B cell (primary cell): ENCODE measurements at regions not wholly inside any gene's neighbourhood (a gene's known extent, or its start where the extent isn't known, plus 50 kb on each side); places are given as distances from the start of the nearest gene placed in this dataset.

Experiments used
- ATAC-seq: fragments of 200-7000 bp; cut with Tn5 transposase; one replicate; pipeline ENCODE4 v1.10.0; 2021; ENCODE audit warnings: low read depth, mild to moderate bottlenecking, moderate number of reproducible peaks, moderate library complexity
- CTCF ChIA-PET: fragments of 350-600 bp; sonication (Branson Sonifier 250); formaldehyde crosslinking; loops from one replicate; lab custom pipeline; 2021; ENCODE audit warnings: antibody characterized with exemption, inconsistent platforms; lab: Charles Lee
- POLR2A ChIA-PET: fragments of 350-600 bp; sonication (Branson Sonifier 250); formaldehyde crosslinking; loops from one replicate; lab custom pipeline; 2021; ENCODE audit warnings: antibody characterized with exemption; lab: Charles Lee
- DNase-seq: peaks from one replicate; pipeline ENCODE4 v3.0.0; 2013
- H2AFZ ChIP-seq: 2 replicates; pipeline ENCODE4 v1.6.1; 2012; ENCODE audit warnings: mild to moderate bottlenecking, low read depth, low read length; ENCODE audit not compliant: insufficient read depth, poor library complexity, severe bottlenecking
- H3K27ac ChIP-seq, 2 donors: 1 replicate in 1 of 2; 2 replicates in 1 of 2; pipeline ENCODE4 v1.5.1; 2012 to 2013; ENCODE audit warnings: low read length in 2 of 2, mild to moderate bottlenecking in 2 of 2, moderate library complexity in 1 of 2
- H3K27me3 ChIP-seq, 4 experiments: fragments of 200-600 bp in 1 of 4; sonication (generic) in 1 of 4; replicated peaks in 1 of 4; 1 replicate in 2 of 4; 2 replicates in 2 of 4; pipeline versions ENCODE4 v1.6.1 to v1.7.0; 2013 to 2016; ENCODE audit warnings: low read length in 3 of 4, mild to moderate bottlenecking in 2 of 4, mixed read lengths in 1 of 4, moderate library complexity in 1 of 4; ENCODE audit not compliant: insufficient read depth in 4 of 4, control insufficient read depth in 3 of 4; ENCODE audit errors: control extremely low read depth in 1 of 4
- H3K36me3 ChIP-seq, 2 experiments: replicated peaks in 1 of 2; 1 replicate in 1 of 2; 2 replicates in 1 of 2; pipeline versions ENCODE4 v1.6.1 to v1.7.1; 2013; ENCODE audit warnings: low read length in 1 of 2; ENCODE audit not compliant: insufficient read depth in 2 of 2, control insufficient read depth in 1 of 2; ENCODE audit errors: control extremely low read depth in 1 of 2, extremely low read depth in 1 of 2
- H3K4me1 ChIP-seq, 2 donors: fragments of 200-600 bp in 1 of 2; sonication (generic) in 1 of 2; 1 replicate in 1 of 2; 2 replicates in 1 of 2; pipeline versions ENCODE4 v1.5.1 to v1.6.1; 2013 to 2017; ENCODE audit warnings: low read length in 2 of 2; ENCODE audit not compliant: control insufficient read depth in 2 of 2, insufficient read depth in 2 of 2
- H3K4me2 ChIP-seq: replicated peaks from 2 replicates; pipeline ENCODE3; 2012; ENCODE audit warnings: mild to moderate bottlenecking, low read depth, low read length; ENCODE audit not compliant: poor library complexity, severe bottlenecking
- H3K4me3 ChIP-seq, 5 experiments: fragments of 200-600 bp in 1 of 5; sonication (generic) in 1 of 5; 1 replicate in 3 of 5; 2 replicates in 2 of 5; pipeline versions ENCODE4 v1.5.1 to v1.7.0; 2011 to 2016; ENCODE audit warnings: low read length in 4 of 5, mild to moderate bottlenecking in 4 of 5, low read depth in 2 of 5, control low read depth in 1 of 5, moderate library complexity in 1 of 5; ENCODE audit not compliant: insufficient read depth in 1 of 5; ENCODE audit errors: control extremely low read depth in 1 of 5, extremely low read depth in 1 of 5
- H3K79me2 ChIP-seq: fragments of 200-600 bp; sonication (generic); one replicate; pipeline ENCODE4 v1.6.0; 2016; ENCODE audit warnings: low read length; ENCODE audit not compliant: control insufficient read depth, insufficient read depth
- H3K9ac ChIP-seq: fragments of 200-600 bp; sonication (generic); 2 replicates; pipeline ENCODE4 v1.6.1; 2017; ENCODE audit warnings: mild to moderate bottlenecking, low read length, moderate library complexity
- H3K9me3 ChIP-seq, 3 donors: one replicate each; pipeline versions ENCODE4 v1.6.1 to v1.7.1; 2013; ENCODE audit warnings: low read length in 2 of 3; ENCODE audit not compliant: control insufficient read depth in 2 of 3, insufficient read depth in 1 of 3; ENCODE audit errors: control extremely low read depth in 1 of 3
- H4K20me1 ChIP-seq: 2 replicates; pipeline ENCODE4 v1.6.0; 2012; ENCODE audit warnings: mild to moderate bottlenecking, low read length; ENCODE audit not compliant: insufficient read depth, control insufficient read depth, poor library complexity, severe bottlenecking
- H3K27ac Mint-ChIP-seq: one replicate; pipeline ENCODE4 v1.8.0; 2021; ENCODE audit warnings: mixed read lengths
- H3K27me3 Mint-ChIP-seq: one replicate; pipeline ENCODE4 v1.8.0; 2021; ENCODE audit warnings: mixed read lengths
- H3K4me1 Mint-ChIP-seq: one replicate; pipeline ENCODE4 v1.8.0; 2021; ENCODE audit warnings: mixed read lengths
- H3K4me3 Mint-ChIP-seq: one replicate; pipeline ENCODE4 v1.8.0; 2021; ENCODE audit warnings: mixed read lengths
- H3K9me3 Mint-ChIP-seq: one replicate; pipeline ENCODE4 v1.8.0; 2022; ENCODE audit warnings: mixed read lengths; ENCODE audit not compliant: insufficient read depth
- CTCF ChIP-seq: fragments of 200-600 bp; IDR thresholded peaks from one replicate; pipeline ENCODE4 v1.8.0; 2022; ENCODE audit warnings: antibody characterized with exemption, mild to moderate bottlenecking
- EZH2 ChIP-seq: IDR thresholded peaks from 2 replicates; pipeline ENCODE4 v1.6.1; 2012; ENCODE audit warnings: borderline replicate concordance, low read depth, mild to moderate bottlenecking, moderate library complexity, low read length; ENCODE audit not compliant: insufficient read depth, poor library complexity, severe bottlenecking
- WGBS: methylation state at CpG from one replicate; pipeline ENCODE4 v1.1.5; 2013; ENCODE audit warnings: missing lambda C conversion rate; ENCODE audit not compliant: insufficient coverage; 5-methylcytosine and 5-hydroxymethylcytosine counted together
- intact Hi-C: fragments of 100-400 bp; cut with micrococcal nuclease; formaldehyde crosslinking; loops from one replicate; pipeline ENCODE4 v1.10.0; 2022

GRCh38 chr9:7481570-7481969 is 318.0 kb downstream of the DMAC1 start:
- CTCF ChIA-PET: no interaction called here
- ATAC-seq: no peak

DNA sequence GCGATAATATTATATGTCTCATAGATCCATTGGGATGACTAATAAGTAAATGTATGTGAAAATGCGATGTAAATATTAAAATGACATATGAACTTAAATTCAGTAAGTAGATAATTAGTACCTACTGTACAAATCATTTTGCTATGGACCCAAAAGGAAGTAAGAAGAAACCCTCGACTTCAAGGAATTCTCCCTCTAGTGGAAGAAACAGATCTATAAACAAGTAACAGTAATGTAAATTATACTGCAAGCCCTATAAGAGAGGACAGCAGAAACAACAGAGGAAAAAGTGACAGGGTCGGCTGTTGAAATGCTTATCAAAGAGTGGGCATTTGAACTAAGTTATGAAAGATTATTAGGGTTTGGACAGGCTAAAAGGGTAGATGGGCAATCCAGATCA is 320.3 kb downstream of the DMAC1 start:
- Mint-ChIP-seq H3K4me3 (no peak overlapping the region), H3K27ac (no peak overlapping the region), H3K4me1 (no peaks in the 10 kb centered on the region), H3K9me3 (no peaks in the 10 kb centered on the region), H3K27me3 (peaks cover 3% of the 10 kb centered on the region)
- H3K27ac ChIP-seq: no peak overlapping the region
- TF ChIP-seq CTCF: no peak
- TF ChIP-seq EZH2: no peak
- no peaks in the 10 kb centered on the region for H3K9me3 ChIP-seq
- H3K79me2 ChIP-seq: no peaks in the 10 kb centered on the region
- ATAC-seq (no peak), DNase-seq (no peak)
- H3K4me1 ChIP-seq: no peaks in the 10 kb centered on the region
- intact Hi-C loops: no loop called here
- H2AFZ ChIP-seq: no peak overlapping the region
- H3K9ac ChIP-seq: no peak overlapping the region
- H3K27me3 ChIP-seq: no peaks in the 10 kb centered on the region
- POLR2A ChIA-PET: no interaction called here
- no peaks in the 10 kb centered on the region for H3K36me3 ChIP-seq
- H3K4me2 ChIP-seq: no peak overlapping the region
- WGBS: 80% methylated on average over 1 of the region's 4 CpGs
- H4K20me1 ChIP-seq: no peaks in the 10 kb centered on the region
- H3K4me3 ChIP-seq: no peak overlapping the region
- CTCF ChIA-PET: no interaction called here

More at GRCh38 chr9:7481570-7481969, 318.0 kb downstream of the DMAC1 start:
- Mint-ChIP-seq H3K9me3 (no peaks in the 10 kb centered on the region), H3K4me3 (no peak overlapping the region), H3K4me1 (no peaks in the 10 kb centered on the region), H3K27ac (no peak overlapping the region), H3K27me3 (peaks cover 3% of the 10 kb centered on the region)
- no peaks in the 10 kb centered on the region for H3K79me2 ChIP-seq
- DNase-seq: no peak
- H3K4me2 ChIP-seq: no peak overlapping the region
- no peaks in the 10 kb centered on the region for H3K36me3 ChIP-seq
- no peaks in the 10 kb centered on the region for H4K20me1 ChIP-seq
- intact Hi-C loops: no loop called here
- no peak for TF ChIP-seq EZH2
- no peak for TF ChIP-seq CTCF
- no peaks in the 10 kb centered on the region for H3K27me3 ChIP-seq
- no peak overlapping the region for H3K4me3 ChIP-seq
- no peaks in the 10 kb centered on the region for H3K4me1 ChIP-seq
- no peak overlapping the region for H3K9ac ChIP-seq
- no peak overlapping the region for H2AFZ ChIP-seq
- H3K27ac ChIP-seq: no peak overlapping the region
- POLR2A ChIA-PET: no interaction called here
- H3K9me3 ChIP-seq: no peaks in the 10 kb centered on the region
